ENCODE measurements at regions not wholly inside any gene's neighbourhood (a gene's known extent, or its start where the extent isn't known, plus 50 kb on each side); places are given as distances from the start of the nearest gene placed in this dataset.

DNA sequence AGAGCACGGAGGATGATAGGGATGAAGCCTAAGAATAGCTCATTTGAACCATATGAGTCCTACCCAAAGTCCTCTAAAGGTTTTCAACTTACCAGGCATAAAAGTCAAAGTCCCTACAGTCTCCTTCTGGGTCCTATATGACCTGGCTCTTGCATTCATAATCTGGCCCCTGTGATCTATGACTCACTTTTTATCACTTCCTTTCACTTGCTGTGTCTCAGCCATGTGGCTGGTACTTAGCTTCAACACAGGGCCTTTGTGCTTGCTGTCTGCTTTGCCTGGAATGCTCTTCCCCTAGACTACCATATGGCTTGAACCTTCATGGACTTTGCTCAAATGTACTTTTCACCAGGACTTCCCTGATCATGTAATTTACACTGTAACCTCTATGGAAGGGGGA, 137.6 kb upstream of the TMTC1 start:
- no peak overlapping the region for H3K4me2 ChIP-seq (ENCODE audit: low read depth, low read length, poor library complexity, severe bottlenecking)

DNA sequence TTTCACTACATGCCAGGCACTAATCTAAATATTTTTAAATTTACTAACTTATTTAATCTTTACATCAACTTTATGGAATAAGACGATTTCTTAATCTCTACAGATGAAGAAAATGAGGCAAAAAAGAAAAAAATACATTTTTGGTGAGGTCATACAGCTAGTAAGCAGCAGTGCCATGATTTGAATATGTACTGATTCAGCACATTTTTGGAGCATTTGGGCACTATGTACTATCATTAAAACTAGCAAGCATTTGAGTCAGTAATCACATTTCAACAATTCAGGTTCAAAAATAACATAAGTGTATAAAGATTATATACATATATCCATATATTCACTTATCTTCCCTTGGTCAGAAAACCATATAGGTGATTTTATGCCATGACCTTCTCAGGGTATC, 124.4 kb upstream of the TMTC1 start:
- no peaks in the 10 kb centered on the region for H3K9me3 ChIP-seq (ENCODE audit: insufficient read depth, low read depth, low read length)
- H3K27me3 ChIP-seq (ENCODE audit: insufficient read depth, low read length, poor library complexity, severe bottlenecking) = no peaks in the 10 kb centered on the region
- H3K4me2 ChIP-seq (ENCODE audit: low read depth, low read length, poor library complexity, severe bottlenecking) = no peak overlapping the region
- no peaks in the 10 kb centered on the region for H3K4me1 ChIP-seq (ENCODE audit: insufficient read depth, low read length, poor library complexity, severe bottlenecking)
- H4K20me1 ChIP-seq (ENCODE audit: insufficient read depth, low read length, poor library complexity, severe bottlenecking) = no peaks in the 10 kb centered on the region
- no peaks in the 10 kb centered on the region for H3F3A ChIP-seq (ENCODE audit: low read depth)
- no peak overlapping the region for H2AFZ ChIP-seq (ENCODE audit: low read length)
- no peaks in the 10 kb centered on the region for H3K79me2 ChIP-seq (ENCODE audit: insufficient read depth, low read length)
- H3K36me3 ChIP-seq (ENCODE audit: insufficient read depth, low read length) = no peaks in the 10 kb centered on the region
- TF ChIP-seq, protein P1, sequence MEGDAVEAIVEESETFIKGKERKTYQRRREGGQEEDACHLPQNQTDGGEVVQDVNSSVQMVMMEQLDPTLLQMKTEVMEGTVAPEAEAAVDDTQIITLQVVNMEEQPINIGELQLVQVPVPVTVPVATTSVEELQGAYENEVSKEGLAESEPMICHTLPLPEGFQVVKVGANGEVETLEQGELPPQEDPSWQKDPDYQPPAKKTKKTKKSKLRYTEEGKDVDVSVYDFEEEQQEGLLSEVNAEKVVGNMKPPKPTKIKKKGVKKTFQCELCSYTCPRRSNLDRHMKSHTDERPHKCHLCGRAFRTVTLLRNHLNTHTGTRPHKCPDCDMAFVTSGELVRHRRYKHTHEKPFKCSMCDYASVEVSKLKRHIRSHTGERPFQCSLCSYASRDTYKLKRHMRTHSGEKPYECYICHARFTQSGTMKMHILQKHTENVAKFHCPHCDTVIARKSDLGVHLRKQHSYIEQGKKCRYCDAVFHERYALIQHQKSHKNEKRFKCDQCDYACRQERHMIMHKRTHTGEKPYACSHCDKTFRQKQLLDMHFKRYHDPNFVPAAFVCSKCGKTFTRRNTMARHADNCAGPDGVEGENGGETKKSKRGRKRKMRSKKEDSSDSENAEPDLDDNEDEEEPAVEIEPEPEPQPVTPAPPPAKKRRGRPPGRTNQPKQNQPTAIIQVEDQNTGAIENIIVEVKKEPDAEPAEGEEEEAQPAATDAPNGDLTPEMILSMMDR (conservative IDR thresholded peaks at IDR 0.05; ENCODE audit: low read length) = no peak
- no peak for TF ChIP-seq EZH2phosphoT487 (IDR thresholded peaks at IDR 0.05; ENCODE audit: borderline replicate concordance)
- no peaks in the 10 kb centered on the region for H3K9me2 ChIP-seq (replicated peaks; ENCODE audit: low read depth, low read length)
- H3K4me3 ChIP-seq (ENCODE audit: low read length, poor library complexity, severe bottlenecking) = no peak overlapping the region
- H3K9ac ChIP-seq (ENCODE audit: low read depth, low read length, poor library complexity, severe bottlenecking) = no peak overlapping the region

More for the DNA sequence above, 137.6 kb upstream of the TMTC1 start:
- no peaks in the 10 kb centered on the region for H3K9me2 ChIP-seq (replicated peaks; ENCODE audit: low read depth, low read length)
- H3K9me3 ChIP-seq (ENCODE audit: insufficient read depth, low read depth, low read length) = no peaks in the 10 kb centered on the region
- no peaks in the 10 kb centered on the region for H3F3A ChIP-seq (ENCODE audit: low read depth)
- no peak overlapping the region for H2AFZ ChIP-seq (ENCODE audit: low read length)
- no peak overlapping the region for H3K9ac ChIP-seq (ENCODE audit: low read depth, low read length, poor library complexity, severe bottlenecking)
- H3K4me3 ChIP-seq (ENCODE audit: low read length, poor library complexity, severe bottlenecking) = no peak overlapping the region
- no peaks in the 10 kb centered on the region for H3K36me3 ChIP-seq (ENCODE audit: insufficient read depth, low read length)
- no peaks in the 10 kb centered on the region for H3K4me1 ChIP-seq (ENCODE audit: insufficient read depth, low read length, poor library complexity, severe bottlenecking)
- no peaks in the 10 kb centered on the region for H3K27me3 ChIP-seq (ENCODE audit: insufficient read depth, low read length, poor library complexity, severe bottlenecking)
- H3K79me2 ChIP-seq (ENCODE audit: insufficient read depth, low read length) = no peaks in the 10 kb centered on the region
- H4K20me1 ChIP-seq (ENCODE audit: insufficient read depth, low read length, poor library complexity, severe bottlenecking) = no peaks in the 10 kb centered on the region
- TF ChIP-seq, protein P1 (conservative IDR thresholded peaks at IDR 0.05; ENCODE audit: low read length) = no peak
- no peak for TF ChIP-seq EZH2phosphoT487 (IDR thresholded peaks at IDR 0.05; ENCODE audit: borderline replicate concordance)

DNA sequence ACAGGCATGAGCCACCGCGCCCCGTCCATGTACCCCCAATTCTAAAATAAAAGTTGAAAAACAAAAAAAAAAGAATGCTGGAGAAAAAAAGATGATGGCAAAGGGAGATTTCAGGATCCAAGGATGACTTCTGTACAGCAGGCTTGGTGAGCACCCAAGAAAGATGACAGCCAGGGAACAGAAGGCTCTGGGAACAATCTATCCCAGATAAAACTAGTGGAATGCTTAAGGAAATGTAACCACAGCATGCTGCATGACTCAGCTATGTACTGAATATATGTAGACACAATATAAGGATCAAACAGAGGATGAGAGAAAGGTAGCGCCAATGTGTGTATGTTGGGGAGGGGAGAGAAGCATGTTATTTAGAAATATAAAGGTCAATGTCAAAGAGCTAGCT, 123.7 kb upstream of the TMTC1 start:
- TF ChIP-seq, protein P1 (conservative IDR thresholded peaks at IDR 0.05; ENCODE audit: low read length) = no peak
- TF ChIP-seq EZH2phosphoT487 (IDR thresholded peaks at IDR 0.05; ENCODE audit: borderline replicate concordance) = no peak
- Histone ChIP-seq H3K36me3 (ENCODE audit: insufficient read depth, low read length) (no peaks in the 10 kb centered on the region), H3K4me2 (ENCODE audit: low read depth, low read length, poor library complexity, severe bottlenecking) (no peak overlapping the region), H3K4me3 (ENCODE audit: low read length, poor library complexity, severe bottlenecking) (no peak overlapping the region), H2AFZ (ENCODE audit: low read length) (no peak overlapping the region), H3K9me2 (replicated peaks; ENCODE audit: low read depth, low read length) (no peaks in the 10 kb centered on the region), H4K20me1 (ENCODE audit: insufficient read depth, low read length, poor library complexity, severe bottlenecking) (no peaks in the 10 kb centered on the region), H3K79me2 (ENCODE audit: insufficient read depth, low read length) (no peaks in the 10 kb centered on the region), H3K9me3 (ENCODE audit: insufficient read depth, low read depth, low read length) (no peaks in the 10 kb centered on the region), H3F3A (ENCODE audit: low read depth) (no peaks in the 10 kb centered on the region), H3K9ac (ENCODE audit: low read depth, low read length, poor library complexity, severe bottlenecking) (no peak overlapping the region), H3K4me1 (ENCODE audit: insufficient read depth, low read length, poor library complexity, severe bottlenecking) (no peaks in the 10 kb centered on the region), H3K27me3 (ENCODE audit: insufficient read depth, low read length, poor library complexity, severe bottlenecking) (no peaks in the 10 kb centered on the region)

Data from Loucy (cell line).